Endothelial cell of umbilical vein (primary cell): ENCODE measurements at regions not wholly inside any gene's neighbourhood (a gene's known extent, or its start where the extent isn't known, plus 50 kb on each side); places are given as distances from the start of the nearest gene placed in this dataset.

Experiments used
- EZH2 ChIP-seq: IDR thresholded peaks from 2 replicates; pipeline ENCODE4 v1.6.1; 2012; ENCODE audit warnings: borderline replicate concordance, low read depth, mild to moderate bottlenecking, moderate library complexity, low read length, inconsistent platforms; ENCODE audit not compliant: severe bottlenecking
- FOS ChIP-seq: IDR thresholded peaks from 2 replicates; pipeline ENCODE4 v1.6.1; 2011; ENCODE audit warnings: mild to moderate bottlenecking, low read length, moderate library complexity, borderline replicate concordance; ENCODE audit not compliant: insufficient read depth
- MYC ChIP-seq: IDR thresholded peaks from one replicate; pipeline ENCODE4 v1.6.1; 2011; ENCODE audit warnings: mild to moderate bottlenecking, low read depth, low read length
- POLR2A ChIP-seq: IDR thresholded peaks from 2 replicates; pipeline ENCODE4 v1.6.1; 2012; ENCODE audit warnings: low read depth, mild to moderate bottlenecking, control low read depth, low read length
- POLR2AphosphoS5 ChIP-seq: IDR thresholded peaks from 2 replicates; pipeline ENCODE4 v1.6.1; 2012; ENCODE audit warnings: low read depth, mild to moderate bottlenecking, control low read depth, low read length, moderate library complexity; ENCODE audit not compliant: insufficient read depth
- TF ChIP-seq, protein P1 (sequence below), 2 donors: IDR thresholded peaks; 1 replicate in 1 of 2; 2 replicates in 1 of 2; pipeline ENCODE4 v1.5.1; 2011; ENCODE audit warnings: low read length in 2 of 2, mild to moderate bottlenecking in 2 of 2, moderate library complexity in 2 of 2, control low read depth in 1 of 2, inconsistent platforms in 1 of 2, low read depth in 1 of 2; ENCODE audit not compliant: insufficient read depth in 1 of 2; ENCODE audit errors: extremely low read depth in 1 of 2
- TF ChIP-seq, protein P2 (sequence below): IDR thresholded peaks from 2 replicates; pipeline ENCODE4 v1.6.1; 2011; ENCODE audit not compliant: insufficient read depth, insufficient read length

DNA sequence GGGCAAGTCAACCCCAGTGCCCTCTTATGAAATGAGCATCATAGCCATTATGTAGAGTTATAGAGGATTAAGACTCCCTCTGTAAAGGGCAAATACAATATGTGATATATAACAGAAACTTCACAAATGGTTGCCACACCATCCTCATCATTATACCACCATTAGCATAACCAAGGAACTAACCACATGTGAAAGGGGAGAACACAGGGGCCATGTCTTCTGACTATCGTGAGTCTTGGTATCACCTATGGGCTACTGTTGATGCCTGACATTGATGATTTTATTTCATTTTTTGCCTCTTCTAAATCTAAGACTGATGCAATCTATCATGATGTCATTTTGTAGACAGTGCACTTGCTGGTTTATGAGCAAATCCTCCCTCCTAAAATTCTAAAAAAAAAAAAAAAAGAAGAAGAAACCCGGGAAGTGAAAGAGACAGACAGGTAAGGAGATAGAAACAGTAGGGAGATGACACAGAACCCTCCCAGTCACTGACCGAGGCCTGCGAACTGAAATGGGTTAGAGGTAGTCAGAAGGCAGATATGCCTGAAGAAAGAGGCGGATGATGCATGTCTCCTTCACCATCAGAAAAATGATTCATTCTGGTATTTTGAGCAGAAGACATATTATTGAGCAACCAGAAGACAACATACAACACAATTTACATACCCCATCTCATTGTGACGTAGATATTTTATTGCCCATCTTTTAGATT, 266.0 kb downstream of the DMAC1 start:
- TF ChIP-seq, protein P1, sequence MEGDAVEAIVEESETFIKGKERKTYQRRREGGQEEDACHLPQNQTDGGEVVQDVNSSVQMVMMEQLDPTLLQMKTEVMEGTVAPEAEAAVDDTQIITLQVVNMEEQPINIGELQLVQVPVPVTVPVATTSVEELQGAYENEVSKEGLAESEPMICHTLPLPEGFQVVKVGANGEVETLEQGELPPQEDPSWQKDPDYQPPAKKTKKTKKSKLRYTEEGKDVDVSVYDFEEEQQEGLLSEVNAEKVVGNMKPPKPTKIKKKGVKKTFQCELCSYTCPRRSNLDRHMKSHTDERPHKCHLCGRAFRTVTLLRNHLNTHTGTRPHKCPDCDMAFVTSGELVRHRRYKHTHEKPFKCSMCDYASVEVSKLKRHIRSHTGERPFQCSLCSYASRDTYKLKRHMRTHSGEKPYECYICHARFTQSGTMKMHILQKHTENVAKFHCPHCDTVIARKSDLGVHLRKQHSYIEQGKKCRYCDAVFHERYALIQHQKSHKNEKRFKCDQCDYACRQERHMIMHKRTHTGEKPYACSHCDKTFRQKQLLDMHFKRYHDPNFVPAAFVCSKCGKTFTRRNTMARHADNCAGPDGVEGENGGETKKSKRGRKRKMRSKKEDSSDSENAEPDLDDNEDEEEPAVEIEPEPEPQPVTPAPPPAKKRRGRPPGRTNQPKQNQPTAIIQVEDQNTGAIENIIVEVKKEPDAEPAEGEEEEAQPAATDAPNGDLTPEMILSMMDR (IDR thresholded peaks at IDR 0.05; ENCODE audit: extremely low read depth in 1 of 2, insufficient read depth in 1 of 2, low read depth in 1 of 2, low read length in 2 of 2), result no peak
- TF ChIP-seq FOS (no peak), EZH2 (no peak), MYC (no peak), POLR2A (no peak), POLR2AphosphoS5 (no peak)
- TF ChIP-seq, protein P2, sequence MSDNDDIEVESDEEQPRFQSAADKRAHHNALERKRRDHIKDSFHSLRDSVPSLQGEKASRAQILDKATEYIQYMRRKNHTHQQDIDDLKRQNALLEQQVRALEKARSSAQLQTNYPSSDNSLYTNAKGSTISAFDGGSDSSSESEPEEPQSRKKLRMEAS, result no peak
